ENCODE measurements at regions not wholly inside any gene's neighbourhood (a gene's known extent, or its start where the extent isn't known, plus 50 kb on each side); places are given as distances from the start of the nearest gene placed in this dataset.

DNA sequence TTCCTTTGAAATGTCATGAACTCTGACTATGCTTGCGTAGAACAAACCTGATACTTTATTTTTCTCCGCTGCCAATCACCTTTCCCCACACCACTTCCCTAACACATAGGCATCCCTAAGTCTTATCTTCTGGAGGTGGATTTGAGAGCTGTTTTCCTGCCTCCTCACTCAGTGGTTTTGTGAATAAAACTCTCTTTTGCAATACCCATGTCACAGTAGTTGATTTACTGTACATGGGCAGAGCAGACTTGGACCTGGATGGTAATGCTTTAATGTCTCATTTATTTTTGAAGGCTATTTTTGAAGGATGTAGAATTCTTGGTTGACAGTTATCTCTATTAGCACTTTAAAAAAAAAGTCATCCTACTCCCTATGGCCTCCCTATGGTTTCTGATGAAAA is 881.8 kb downstream of the SLITRK5 start:
- TF ChIP-seq, protein P1, sequence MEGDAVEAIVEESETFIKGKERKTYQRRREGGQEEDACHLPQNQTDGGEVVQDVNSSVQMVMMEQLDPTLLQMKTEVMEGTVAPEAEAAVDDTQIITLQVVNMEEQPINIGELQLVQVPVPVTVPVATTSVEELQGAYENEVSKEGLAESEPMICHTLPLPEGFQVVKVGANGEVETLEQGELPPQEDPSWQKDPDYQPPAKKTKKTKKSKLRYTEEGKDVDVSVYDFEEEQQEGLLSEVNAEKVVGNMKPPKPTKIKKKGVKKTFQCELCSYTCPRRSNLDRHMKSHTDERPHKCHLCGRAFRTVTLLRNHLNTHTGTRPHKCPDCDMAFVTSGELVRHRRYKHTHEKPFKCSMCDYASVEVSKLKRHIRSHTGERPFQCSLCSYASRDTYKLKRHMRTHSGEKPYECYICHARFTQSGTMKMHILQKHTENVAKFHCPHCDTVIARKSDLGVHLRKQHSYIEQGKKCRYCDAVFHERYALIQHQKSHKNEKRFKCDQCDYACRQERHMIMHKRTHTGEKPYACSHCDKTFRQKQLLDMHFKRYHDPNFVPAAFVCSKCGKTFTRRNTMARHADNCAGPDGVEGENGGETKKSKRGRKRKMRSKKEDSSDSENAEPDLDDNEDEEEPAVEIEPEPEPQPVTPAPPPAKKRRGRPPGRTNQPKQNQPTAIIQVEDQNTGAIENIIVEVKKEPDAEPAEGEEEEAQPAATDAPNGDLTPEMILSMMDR (IDR thresholded peaks at IDR 0.05): no peak
- no peak for TF ChIP-seq POLR2A (IDR thresholded peaks at IDR 0.05)

Measured in ovary (tissue), 3 donors.